Psoas muscle (tissue), 7 donors: ENCODE measurements at regions not wholly inside any gene's neighbourhood (a gene's known extent, or its start where the extent isn't known, plus 50 kb on each side); places are given as distances from the start of the nearest gene placed in this dataset.
"Not testable (repeated sequence)": the region's sequence is repeated elsewhere in the genome, so short reads cannot be mapped to it uniquely, and the experiment has no call there.

Experiments used
- ATAC-seq, 4 donors: fragments of 200-7000 bp; cut with Tn5 transposase; one replicate each; pipeline ENCODE4 v1.9.1; 2020; ENCODE audit warnings: moderate library complexity in 3 of 4, mild to moderate bottlenecking in 2 of 4
- DNase-seq, 2 donors: peaks; one replicate each; pipeline ENCODE4 v3.0.0-alpha.2; 2020
- H3K27ac ChIP-seq: fragments of 200-600 bp; one replicate; pipeline ENCODE4 v1.8.0; 2022
- H3K27me3 ChIP-seq, 3 donors: fragments of 200-600 bp in 1 of 3; one replicate each; pipeline versions ENCODE4 v1.6.1 to v1.8.0; 2013 to 2022; ENCODE audit warnings: low read length in 2 of 3, mild to moderate bottlenecking in 2 of 3, moderate library complexity in 1 of 3; ENCODE audit not compliant: insufficient read depth in 3 of 3
- H3K36me3 ChIP-seq, 2 donors: fragments of 200-600 bp in 1 of 2; one replicate each; pipeline versions ENCODE4 v1.6.1 to v1.8.0; 2013 to 2022; ENCODE audit warnings: low read depth in 1 of 2, mild to moderate bottlenecking in 1 of 2, moderate library complexity in 1 of 2; ENCODE audit not compliant: insufficient read depth in 1 of 2
- H3K4me1 ChIP-seq: fragments of 200-600 bp; one replicate; pipeline ENCODE4 v1.8.0; 2022
- H3K4me3 ChIP-seq: fragments of 200-600 bp; one replicate; pipeline ENCODE4 v1.8.0; 2022; ENCODE audit warnings: mild to moderate bottlenecking
- H3K9me3 ChIP-seq: fragments of 200-600 bp; one replicate; pipeline ENCODE4 v1.8.0; 2022
- WGBS, 3 donors: extraction: QIAGEN DNeasy Blood & Tissue Kit; methylation state at CpG; one replicate each; pipeline versions ENCODE4 v1.1.6 to v1.1.7; 2013; 5-methylcytosine and 5-hydroxymethylcytosine counted together
- intact Hi-C, 2 donors: fragments of 100-400 bp; cut with DNase I; formaldehyde crosslinking; loops; one replicate each; pipeline versions ENCODE4 v1.11.0 to v1.14.2; 2022
- TF ChIP-seq, protein P1 (sequence below): fragments of 200-600 bp; IDR thresholded peaks from one replicate; pipeline ENCODE4 v1.8.0; 2022; ENCODE audit warnings: antibody characterized with exemption
- donor health status: healthy with polysubstance abuse.
- donor health status: DM: no; HTN: no; CAD: no; lungs with moderate emphysema.
- donor health status: Bipolar disorder and iron deficiency.
- donor health status: healthy.
- donor health status: DM: yes; HTN: yes; CAD: no.
- donor health status: DM: no; HTN: no; CAD: no.
- donor health status: DM: yes; HTN: yes; CAD: no.

DNA sequence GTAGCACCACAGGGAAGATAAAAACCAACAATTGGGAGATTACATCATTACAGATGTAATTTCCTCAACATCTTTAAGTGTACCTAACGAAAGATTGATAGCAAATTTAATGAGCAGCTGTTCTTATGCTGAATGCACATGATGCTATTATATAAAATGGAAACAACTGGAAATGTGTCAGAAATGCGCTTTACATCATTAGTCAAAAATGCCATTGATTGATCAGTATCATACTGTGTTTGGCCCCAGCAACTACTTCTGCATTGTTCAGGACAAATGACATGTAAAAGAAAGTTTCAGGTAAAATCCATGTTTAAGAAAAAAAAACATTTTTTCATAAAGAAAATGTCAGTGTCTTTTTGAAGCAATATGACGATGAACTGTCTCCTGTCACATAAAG is 625.5 kb upstream of the MIR17HG start:
- DNase-seq (no peak), ATAC-seq (no peak)
- intact Hi-C loops, result no loop called here
- no peaks in the 10 kb centered on the region for H3K9me3 ChIP-seq
- H3K27ac ChIP-seq, result no peak overlapping the region
- H3K36me3 ChIP-seq, result no peaks in the 10 kb centered on the region
- 56 to 61% (median 59%) methylated on average over 3 of the region's 3 CpGs for WGBS, 3 donors
- TF ChIP-seq, protein P1, sequence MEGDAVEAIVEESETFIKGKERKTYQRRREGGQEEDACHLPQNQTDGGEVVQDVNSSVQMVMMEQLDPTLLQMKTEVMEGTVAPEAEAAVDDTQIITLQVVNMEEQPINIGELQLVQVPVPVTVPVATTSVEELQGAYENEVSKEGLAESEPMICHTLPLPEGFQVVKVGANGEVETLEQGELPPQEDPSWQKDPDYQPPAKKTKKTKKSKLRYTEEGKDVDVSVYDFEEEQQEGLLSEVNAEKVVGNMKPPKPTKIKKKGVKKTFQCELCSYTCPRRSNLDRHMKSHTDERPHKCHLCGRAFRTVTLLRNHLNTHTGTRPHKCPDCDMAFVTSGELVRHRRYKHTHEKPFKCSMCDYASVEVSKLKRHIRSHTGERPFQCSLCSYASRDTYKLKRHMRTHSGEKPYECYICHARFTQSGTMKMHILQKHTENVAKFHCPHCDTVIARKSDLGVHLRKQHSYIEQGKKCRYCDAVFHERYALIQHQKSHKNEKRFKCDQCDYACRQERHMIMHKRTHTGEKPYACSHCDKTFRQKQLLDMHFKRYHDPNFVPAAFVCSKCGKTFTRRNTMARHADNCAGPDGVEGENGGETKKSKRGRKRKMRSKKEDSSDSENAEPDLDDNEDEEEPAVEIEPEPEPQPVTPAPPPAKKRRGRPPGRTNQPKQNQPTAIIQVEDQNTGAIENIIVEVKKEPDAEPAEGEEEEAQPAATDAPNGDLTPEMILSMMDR, result no peak
- no peaks in the 10 kb centered on the region for H3K27me3 ChIP-seq
- no peaks in the 10 kb centered on the region for H3K4me1 ChIP-seq
- H3K4me3 ChIP-seq, result no peak overlapping the region

DNA sequence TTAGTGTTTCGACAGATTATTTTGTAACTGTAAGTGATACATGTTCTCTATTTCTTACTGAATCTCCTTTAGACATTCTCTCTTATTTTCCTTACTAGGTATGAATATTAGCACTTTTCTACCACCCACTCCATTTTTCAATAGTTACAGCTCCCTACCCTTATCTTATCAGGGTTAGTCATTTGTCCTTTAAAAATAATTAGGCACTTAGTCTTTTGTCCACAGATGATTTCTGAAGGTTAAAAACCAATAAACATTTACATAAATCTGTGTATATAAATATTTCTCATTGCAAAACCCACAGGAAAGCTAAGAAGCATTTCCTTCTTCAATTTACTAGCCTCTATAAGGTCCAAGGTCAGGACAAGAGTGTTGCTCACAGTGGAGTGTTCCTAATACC is 624.1 kb upstream of the MIR17HG start:
- Histone ChIP-seq H3K36me3 (no peaks in the 10 kb centered on the region), H3K4me1 (no peaks in the 10 kb centered on the region), H3K9me3 (no peaks in the 10 kb centered on the region), H3K4me3 (no peak overlapping the region), H3K27me3 (no peaks in the 10 kb centered on the region), H3K27ac (no peak overlapping the region)
- DNase-seq (no peak), ATAC-seq (no peak)
- TF ChIP-seq, protein P1, result no peak
- 89 to 100% (median 94%) methylated on average over 1 of the region's 1 CpG for WGBS, 3 donors
- intact Hi-C loops, result no loop called here

DNA sequence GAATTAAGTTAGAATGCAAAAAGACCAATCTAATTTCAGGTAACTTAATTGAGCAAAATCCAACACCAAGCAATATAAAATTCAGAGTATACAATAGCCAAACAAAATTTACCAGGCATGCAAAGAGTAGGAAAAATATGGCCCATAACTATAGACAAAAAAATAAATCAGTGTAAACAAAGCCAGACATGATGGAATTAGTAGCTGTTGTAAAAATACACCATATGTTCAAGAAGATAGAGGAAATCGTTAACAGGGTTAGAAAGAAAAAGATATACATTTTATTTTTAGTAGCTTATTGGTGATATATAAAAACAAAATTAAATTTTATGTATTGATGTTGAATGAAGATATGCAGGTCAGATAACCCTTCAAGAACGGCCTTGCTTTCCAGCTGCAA is 621.1 kb upstream of the MIR17HG start:
- no peaks in the 10 kb centered on the region for H3K9me3 ChIP-seq
- no peaks in the 10 kb centered on the region for H3K36me3 ChIP-seq
- no peak overlapping the region for H3K4me3 ChIP-seq
- ATAC-seq, result no peak
- H3K27ac ChIP-seq, result no peak overlapping the region
- TF ChIP-seq, protein P1, result no peak
- DNase-seq, result no peak
- no peaks in the 10 kb centered on the region for H3K4me1 ChIP-seq
- WGBS, 3 donors, result 87 to 88% (median 88%) methylated on average over 2 of the region's 2 CpGs
- intact Hi-C loops, result no loop called here
- H3K27me3 ChIP-seq, result no peaks in the 10 kb centered on the region

DNA sequence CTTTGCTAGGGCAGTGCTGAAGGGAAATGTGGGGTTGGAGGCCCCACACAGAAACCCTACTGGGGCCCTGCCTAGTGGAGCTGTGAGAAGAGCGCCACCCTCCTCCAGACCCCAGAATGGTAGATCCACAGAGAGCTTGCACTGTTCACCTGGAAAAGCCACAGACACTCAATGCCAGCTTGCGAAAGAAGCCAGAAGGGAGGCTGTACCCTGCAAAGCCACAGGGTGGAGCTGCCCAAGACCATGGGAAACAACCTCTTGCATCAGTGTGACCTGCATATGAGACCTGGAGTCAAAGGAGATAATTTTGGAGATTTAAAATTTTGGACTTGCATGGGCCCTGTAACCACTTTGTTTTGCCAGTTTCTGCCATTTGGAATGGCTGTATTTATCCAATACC is 615.4 kb upstream of the MIR17HG start:
- intact Hi-C loops, result no loop called here
- DNase-seq (no peak), ATAC-seq (no peak)
- Histone ChIP-seq H3K27me3 (no peaks in the 10 kb centered on the region), H3K27ac (no peak overlapping the region), H3K4me3 (no peak overlapping the region), H3K9me3 (no peaks in the 10 kb centered on the region), H3K4me1 (no peaks in the 10 kb centered on the region), H3K36me3 (no peaks in the 10 kb centered on the region)
- WGBS, 3 donors, result 93 to 100% (median 99%) methylated on average over 2 of the region's 2 CpGs
- TF ChIP-seq, protein P1, result no peak

DNA sequence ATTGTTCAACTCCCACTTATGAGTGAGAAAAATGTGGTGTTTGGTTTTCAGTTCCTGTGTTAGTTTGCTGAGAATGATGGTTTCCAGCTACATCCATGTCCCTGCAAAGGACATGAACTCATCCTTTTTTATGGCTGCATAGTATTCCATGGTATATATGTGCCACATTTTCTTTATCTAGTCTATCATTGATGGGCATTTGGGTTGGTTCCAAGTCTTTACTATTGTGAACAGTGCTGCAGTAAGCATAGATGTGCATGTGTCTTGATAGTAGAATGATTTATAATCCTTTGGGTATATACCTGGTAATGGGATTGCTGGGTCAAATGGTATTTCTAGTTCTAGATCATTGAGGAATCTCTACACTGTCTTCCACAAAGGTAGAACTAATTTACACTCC is 613.0 kb upstream of the MIR17HG start:
- H3K4me3 ChIP-seq, intact Hi-C loops, H3K9me3 ChIP-seq, DNase-seq, H3K27ac ChIP-seq, ATAC-seq, H3K36me3 ChIP-seq, H3K4me1 ChIP-seq, H3K27me3 ChIP-seq: not testable (repeated sequence)
